ENCODE measurements at regions not wholly inside any gene's neighbourhood (a gene's known extent, or its start where the extent isn't known, plus 50 kb on each side); places are given as distances from the start of the nearest gene placed in this dataset.

- TF ChIP-seq CTCF (IDR thresholded peaks at IDR 0.05) (no peak), POLR2AphosphoS5 (IDR thresholded peaks at IDR 0.05) (no peak)
Measured at GRCh38 chrX:109931677-109932076, 71.2 kb upstream of the TMEM164 start.
